ELR (cell line): ENCODE measurements at regions not wholly inside any gene's neighbourhood (a gene's known extent, or its start where the extent isn't known, plus 50 kb on each side); places are given as distances from the start of the nearest gene placed in this dataset.

ENCODE experiments used
- DNase-seq: peaks from one replicate; pipeline ENCODE4 v3.0.0-alpha.2; 2015; ENCODE audit warnings: low read depth

GRCh38 chr1:231108516-231109302 lies 53.1 kb upstream of the TRIM67 start:
- no peak for DNase-seq

- no peak for DNase-seq
Observed at GRCh38 chr1:231107600-231108326, 54.1 kb upstream of the TRIM67 start.

- DNase-seq: no peak
Observed at GRCh38 chr1:231107151-231107550, 54.7 kb upstream of the TRIM67 start.

GRCh38 chr1:231106347-231106746 lies 55.5 kb upstream of the TRIM67 start:
- peak; percentile 35 for DNase-seq

- DNase-seq: no peak
Observed at GRCh38 chr1:231104917-231105316, 56.9 kb upstream of the TRIM67 start.

GRCh38 chr1:231103961-231104360 lies 57.9 kb upstream of the TRIM67 start:
- no peak for DNase-seq

- no peak for DNase-seq
Observed at GRCh38 chr1:231099996-231100767, 60.1 kb upstream of the FAM89A start.

- no peak for DNase-seq
Observed at GRCh38 chr1:231099311-231099710, 59.3 kb upstream of the FAM89A start.

- no peak for DNase-seq
Observed at GRCh38 chr1:231095595-231095994, 55.5 kb upstream of the FAM89A start.

GRCh38 chr1:231094421-231094820 lies 54.4 kb upstream of the FAM89A start:
- DNase-seq: no peak

GRCh38 chr1:231093156-231093922 lies 53.3 kb upstream of the FAM89A start:
- DNase-seq: no peak

- DNase-seq: no peak
Observed at GRCh38 chr1:231092380-231092779, 52.3 kb upstream of the FAM89A start.

- DNase-seq: peak; percentile 30
Observed at GRCh38 chr1:231091831-231092301, 51.8 kb upstream of the FAM89A start.

GRCh38 chr1:231091415-231091814 lies 51.4 kb upstream of the FAM89A start:
- no peak for DNase-seq
